Jurkat, Clone E6-1 (cell line): ENCODE measurements at regions not wholly inside any gene's neighbourhood (a gene's known extent, or its start where the extent isn't known, plus 50 kb on each side); places are given as distances from the start of the nearest gene placed in this dataset.
"Not testable (repeated sequence)": the region's sequence is repeated elsewhere in the genome, so short reads cannot be mapped to it uniquely, and the experiment has no call there.

ENCODE experiments used
- DNase-seq: peaks from one replicate; pipeline ENCODE4 v3.0.0-alpha.2; 2011; ENCODE audit warnings: low read depth, low spot score
- H3K4me3 ChIP-seq: 2 replicates; pipeline ENCODE4 v1.5.1; 2011; ENCODE audit warnings: mild to moderate bottlenecking, low read length, control low read depth, moderate library complexity

GRCh38 chr12:18008642-18009041 is 81.4 kb downstream of the RERGL start:
- DNase-seq: no peak
- H3K4me3 ChIP-seq: no peak overlapping the region

- no peak overlapping the region for H3K4me3 ChIP-seq
- no peak for DNase-seq
These were observed 90.7 kb downstream of the RERGL start for GRCh38 chr12:17999174-17999801.

GRCh38 chr12:17992002-17992656 is 97.9 kb downstream of the RERGL start:
- peak; percentile 45 for DNase-seq
- no peak overlapping the region for H3K4me3 ChIP-seq

- no peak for DNase-seq
- no peak overlapping the region for H3K4me3 ChIP-seq
These were observed 107.4 kb downstream of the RERGL start for GRCh38 chr12:17982556-17982955.

GRCh38 chr12:17976202-17976601 is 113.8 kb downstream of the RERGL start:
- no peak overlapping the region for H3K4me3 ChIP-seq
- DNase-seq: peak; percentile 18

- DNase-seq: no peak
- H3K4me3 ChIP-seq: no peak overlapping the region
These were observed 114.2 kb downstream of the RERGL start for GRCh38 chr12:17975763-17976162.

- H3K4me3 ChIP-seq: no peak overlapping the region
- no peak for DNase-seq
These were observed 114.8 kb downstream of the RERGL start for GRCh38 chr12:17975239-17975638.

- DNase-seq: no peak
- no peak overlapping the region for H3K4me3 ChIP-seq
These were observed 118.1 kb downstream of the RERGL start for GRCh38 chr12:17971850-17972249.

GRCh38 chr12:17954788-17955187 is 135.2 kb downstream of the RERGL start:
- DNase-seq: peak; percentile 80
- H3K4me3 ChIP-seq: no peak overlapping the region

- H3K4me3 ChIP-seq: no peak overlapping the region
- no peak for DNase-seq
These were observed 139.1 kb downstream of the RERGL start for GRCh38 chr12:17950898-17951297.

GRCh38 chr12:17949558-17950141 is 140.3 kb downstream of the RERGL start:
- peak; percentile 57 for DNase-seq

GRCh38 chr12:17928708-17929366 is 161.2 kb downstream of the RERGL start:
- H3K4me3 ChIP-seq: no peak overlapping the region
- no peak for DNase-seq

More at GRCh38 chr12:17949558-17950141, 140.3 kb downstream of the RERGL start:
- no peak overlapping the region for H3K4me3 ChIP-seq

- no peak overlapping the region for H3K4me3 ChIP-seq
- DNase-seq: no peak
These were observed 172.0 kb downstream of the RERGL start for GRCh38 chr12:17918013-17918412.

GRCh38 chr12:17884581-17884980 is 205.4 kb downstream of the RERGL start:
- no peak for DNase-seq
- no peak overlapping the region for H3K4me3 ChIP-seq

- no peak for DNase-seq
- no peak overlapping the region for H3K4me3 ChIP-seq
These were observed 211.3 kb downstream of the RERGL start for GRCh38 chr12:17878714-17879113.

GRCh38 chr12:17875230-17875629 is 214.8 kb downstream of the RERGL start:
- no peak overlapping the region for H3K4me3 ChIP-seq
- DNase-seq: no peak

- H3K4me3 ChIP-seq: no peak overlapping the region
- no peak for DNase-seq
These were observed 223.2 kb downstream of the RERGL start for GRCh38 chr12:17866802-17867201.

- DNase-seq, H3K4me3 ChIP-seq: not testable (repeated sequence)
These were observed 234.4 kb downstream of the RERGL start for GRCh38 chr12:17855548-17855947.

GRCh38 chr12:17853054-17853453 is 236.9 kb downstream of the RERGL start:
- no peak for DNase-seq
- no peak overlapping the region for H3K4me3 ChIP-seq

GRCh38 chr12:17841496-17841895 is 248.5 kb downstream of the RERGL start:
- H3K4me3 ChIP-seq: no peak overlapping the region
- no peak for DNase-seq
